GM23248 (cell line): ENCODE measurements at regions not wholly inside any gene's neighbourhood (a gene's known extent, or its start where the extent isn't known, plus 50 kb on each side); places are given as distances from the start of the nearest gene placed in this dataset.

Experiments used
- EZH2 ChIP-seq: fragments of 200-600 bp; sonication (generic); IDR thresholded peaks from 2 replicates; pipeline ENCODE4 v1.6.1; 2018; ENCODE audit warnings: antibody characterized with exemption, mild to moderate bottlenecking; ENCODE audit not compliant: insufficient read depth, poor library complexity, severe bottlenecking
- EZH2phosphoT487 ChIP-seq: fragments of 200-600 bp; sonication (generic); IDR thresholded peaks from 2 replicates; pipeline ENCODE4 v1.6.1; 2018; ENCODE audit warnings: antibody characterized with exemption, moderate library complexity, mild to moderate bottlenecking, low read depth; ENCODE audit not compliant: insufficient read depth

- TF ChIP-seq EZH2phosphoT487 (no peak), EZH2 (no peak)
These were observed 141.1 kb upstream of the HS3ST2 start for GRCh38 chr16:22672830-22673210.
